ENCODE measurements at regions not wholly inside any gene's neighbourhood (a gene's known extent, or its start where the extent isn't known, plus 50 kb on each side); places are given as distances from the start of the nearest gene placed in this dataset.

GRCh38 chr14:84877061-84877460, 652.9 kb upstream of the FLRT2 start:
- no peaks in the 10 kb centered on the region for H3K36me3 ChIP-seq (ENCODE audit: control insufficient read depth in 5 of 5, insufficient read depth in 5 of 5, low read length in 5 of 5)
- no peaks in the 10 kb centered on the region for H3K4me1 ChIP-seq (ENCODE audit: control insufficient read depth in 5 of 5, insufficient read depth in 5 of 5, low read length in 5 of 5)
- no peak overlapping the region for H3K9ac ChIP-seq (ENCODE audit: low read length in 5 of 5)
- H3K9me3 ChIP-seq (ENCODE audit: control insufficient read depth in 5 of 5, low read length in 5 of 5) = no peaks in the 10 kb centered on the region
- H3K27ac ChIP-seq (ENCODE audit: low read depth, low read length) = no peak overlapping the region
- H3K4me3 ChIP-seq (ENCODE audit: low read depth in 1 of 5, low read length in 5 of 5) = no peak overlapping the region
- no peaks in the 10 kb centered on the region for H3K27me3 ChIP-seq (ENCODE audit: control insufficient read depth in 5 of 5, insufficient read depth in 4 of 5, low read length in 5 of 5)

- Histone ChIP-seq H3K4me3 (ENCODE audit: low read depth in 1 of 5, low read length in 5 of 5) (no peak overlapping the region), H3K9ac (ENCODE audit: low read length in 5 of 5) (no peak overlapping the region), H3K36me3 (ENCODE audit: control insufficient read depth in 5 of 5, insufficient read depth in 5 of 5, low read length in 5 of 5) (no peaks in the 10 kb centered on the region), H3K4me1 (ENCODE audit: control insufficient read depth in 5 of 5, insufficient read depth in 5 of 5, low read length in 5 of 5) (no peaks in the 10 kb centered on the region), H3K9me3 (ENCODE audit: control insufficient read depth in 5 of 5, low read length in 5 of 5) (peaks cover 0 to 15% (median 10%) of the 10 kb centered on the region in 5 donors), H3K27ac (ENCODE audit: low read depth, low read length) (no peak overlapping the region), H3K27me3 (ENCODE audit: control insufficient read depth in 5 of 5, insufficient read depth in 4 of 5, low read length in 5 of 5) (no peaks in the 10 kb centered on the region)
Measured at GRCh38 chr14:84882830-84883229, 647.1 kb upstream of the FLRT2 start.

- peaks cover 4 to 24% (median 22%) of the 10 kb centered on the region in 5 donors for H3K9me3 ChIP-seq (ENCODE audit: control insufficient read depth in 5 of 5, low read length in 5 of 5)
- no peak overlapping the region for H3K4me3 ChIP-seq (ENCODE audit: low read depth in 1 of 5, low read length in 5 of 5)
- no peaks in the 10 kb centered on the region for H3K36me3 ChIP-seq (ENCODE audit: control insufficient read depth in 5 of 5, insufficient read depth in 5 of 5, low read length in 5 of 5)
- no peaks in the 10 kb centered on the region for H3K4me1 ChIP-seq (ENCODE audit: control insufficient read depth in 5 of 5, insufficient read depth in 5 of 5, low read length in 5 of 5)
- H3K9ac ChIP-seq (ENCODE audit: low read length in 5 of 5) = no peak overlapping the region
- no peaks in the 10 kb centered on the region for H3K27me3 ChIP-seq (ENCODE audit: control insufficient read depth in 5 of 5, insufficient read depth in 4 of 5, low read length in 5 of 5)
- no peak overlapping the region for H3K27ac ChIP-seq (ENCODE audit: low read depth, low read length)
Measured at GRCh38 chr14:84885061-84885460, 644.9 kb upstream of the FLRT2 start.

GRCh38 chr14:84891404-84891803, 638.5 kb upstream of the FLRT2 start:
- Histone ChIP-seq H3K9ac (ENCODE audit: low read length in 5 of 5) (no peak overlapping the region), H3K4me3 (ENCODE audit: low read depth in 1 of 5, low read length in 5 of 5) (no peak overlapping the region)

GRCh38 chr14:84894254-84894653, 635.7 kb upstream of the FLRT2 start:
- no peak overlapping the region for H3K9ac ChIP-seq (ENCODE audit: low read length in 5 of 5)
- peaks cover 0 to 3% (median under 1%) of the 10 kb centered on the region in 5 donors for H3K9me3 ChIP-seq (ENCODE audit: control insufficient read depth in 5 of 5, low read length in 5 of 5)
- no peaks in the 10 kb centered on the region for H3K27me3 ChIP-seq (ENCODE audit: control insufficient read depth in 5 of 5, insufficient read depth in 4 of 5, low read length in 5 of 5)
- no peak overlapping the region for H3K4me3 ChIP-seq (ENCODE audit: low read depth in 1 of 5, low read length in 5 of 5)
- H3K36me3 ChIP-seq (ENCODE audit: control insufficient read depth in 5 of 5, insufficient read depth in 5 of 5, low read length in 5 of 5) = no peaks in the 10 kb centered on the region
- no peaks in the 10 kb centered on the region for H3K4me1 ChIP-seq (ENCODE audit: control insufficient read depth in 5 of 5, insufficient read depth in 5 of 5, low read length in 5 of 5)
- no peak overlapping the region for H3K27ac ChIP-seq (ENCODE audit: low read depth, low read length)

More at GRCh38 chr14:84891404-84891803, 638.5 kb upstream of the FLRT2 start:
- Histone ChIP-seq H3K4me1 (ENCODE audit: control insufficient read depth in 5 of 5, insufficient read depth in 5 of 5, low read length in 5 of 5) (no peaks in the 10 kb centered on the region), H3K27ac (ENCODE audit: low read depth, low read length) (no peak overlapping the region), H3K27me3 (ENCODE audit: control insufficient read depth in 5 of 5, insufficient read depth in 4 of 5, low read length in 5 of 5) (no peaks in the 10 kb centered on the region), H3K36me3 (ENCODE audit: control insufficient read depth in 5 of 5, insufficient read depth in 5 of 5, low read length in 5 of 5) (no peaks in the 10 kb centered on the region), H3K9me3 (ENCODE audit: control insufficient read depth in 5 of 5, low read length in 5 of 5) (peaks cover 4 to 17% (median 13%) of the 10 kb centered on the region in 5 donors)

GRCh38 chr14:84922370-84922769, 607.6 kb upstream of the FLRT2 start:
- Histone ChIP-seq H3K27ac (ENCODE audit: low read depth, low read length) (no peak overlapping the region), H3K4me1 (ENCODE audit: control insufficient read depth in 5 of 5, insufficient read depth in 5 of 5, low read length in 5 of 5) (peaks cover 0 to 2% (median 0%) of the 10 kb centered on the region in 5 donors)

GRCh38 chr14:84926656-84927055, 603.3 kb upstream of the FLRT2 start:
- Histone ChIP-seq H3K4me1 (ENCODE audit: control insufficient read depth in 5 of 5, insufficient read depth in 5 of 5, low read length in 5 of 5) (peaks cover 0 to 6% (median 0%) of the 10 kb centered on the region in 5 donors), H3K4me3 (ENCODE audit: low read depth in 1 of 5, low read length in 5 of 5) (no peak overlapping the region), H3K27me3 (ENCODE audit: control insufficient read depth in 5 of 5, insufficient read depth in 4 of 5, low read length in 5 of 5) (no peaks in the 10 kb centered on the region), H3K9me3 (ENCODE audit: control insufficient read depth in 5 of 5, low read length in 5 of 5) (no peaks in the 10 kb centered on the region), H3K27ac (ENCODE audit: low read depth, low read length) (no peak overlapping the region), H3K36me3 (ENCODE audit: control insufficient read depth in 5 of 5, insufficient read depth in 5 of 5, low read length in 5 of 5) (no peaks in the 10 kb centered on the region), H3K9ac (ENCODE audit: low read length in 5 of 5) (no peak overlapping the region)

More at GRCh38 chr14:84922370-84922769, 607.6 kb upstream of the FLRT2 start:
- Histone ChIP-seq H3K9ac (ENCODE audit: low read length in 5 of 5) (no peak overlapping the region), H3K4me3 (ENCODE audit: low read depth in 1 of 5, low read length in 5 of 5) (no peak overlapping the region), H3K27me3 (ENCODE audit: control insufficient read depth in 5 of 5, insufficient read depth in 4 of 5, low read length in 5 of 5) (no peaks in the 10 kb centered on the region), H3K36me3 (ENCODE audit: control insufficient read depth in 5 of 5, insufficient read depth in 5 of 5, low read length in 5 of 5) (no peaks in the 10 kb centered on the region), H3K9me3 (ENCODE audit: control insufficient read depth in 5 of 5, low read length in 5 of 5) (no peaks in the 10 kb centered on the region)

- Histone ChIP-seq H3K36me3 (ENCODE audit: control insufficient read depth in 5 of 5, insufficient read depth in 5 of 5, low read length in 5 of 5) (no peaks in the 10 kb centered on the region), H3K27ac (ENCODE audit: low read depth, low read length) (no peak overlapping the region), H3K9ac (ENCODE audit: low read length in 5 of 5) (no peak overlapping the region), H3K4me1 (ENCODE audit: control insufficient read depth in 5 of 5, insufficient read depth in 5 of 5, low read length in 5 of 5) (peaks cover 0 to 6% (median 0%) of the 10 kb centered on the region in 5 donors), H3K27me3 (ENCODE audit: control insufficient read depth in 5 of 5, insufficient read depth in 4 of 5, low read length in 5 of 5) (no peaks in the 10 kb centered on the region), H3K4me3 (ENCODE audit: low read depth in 1 of 5, low read length in 5 of 5) (peak overlapping the region in 2 of 5 donors; percentile 4 to 25), H3K9me3 (ENCODE audit: control insufficient read depth in 5 of 5, low read length in 5 of 5) (no peaks in the 10 kb centered on the region)
Measured at GRCh38 chr14:84927096-84927827, 602.7 kb upstream of the FLRT2 start.

GRCh38 chr14:84929086-84929485, 600.9 kb upstream of the FLRT2 start:
- no peak overlapping the region for H3K9ac ChIP-seq (ENCODE audit: low read length in 5 of 5)
- peaks cover 0 to 6% (median 0%) of the 10 kb centered on the region in 5 donors for H3K4me1 ChIP-seq (ENCODE audit: control insufficient read depth in 5 of 5, insufficient read depth in 5 of 5, low read length in 5 of 5)
- no peak overlapping the region for H3K27ac ChIP-seq (ENCODE audit: low read depth, low read length)
- H3K27me3 ChIP-seq (ENCODE audit: control insufficient read depth in 5 of 5, insufficient read depth in 4 of 5, low read length in 5 of 5) = no peaks in the 10 kb centered on the region
- no peak overlapping the region for H3K4me3 ChIP-seq (ENCODE audit: low read depth in 1 of 5, low read length in 5 of 5)
- H3K9me3 ChIP-seq (ENCODE audit: control insufficient read depth in 5 of 5, low read length in 5 of 5) = no peaks in the 10 kb centered on the region
- H3K36me3 ChIP-seq (ENCODE audit: control insufficient read depth in 5 of 5, insufficient read depth in 5 of 5, low read length in 5 of 5) = no peaks in the 10 kb centered on the region

GRCh38 chr14:84929834-84930233, 600.1 kb upstream of the FLRT2 start:
- no peak overlapping the region for H3K27ac ChIP-seq (ENCODE audit: low read depth, low read length)
- H3K4me1 ChIP-seq (ENCODE audit: control insufficient read depth in 5 of 5, insufficient read depth in 5 of 5, low read length in 5 of 5) = peaks cover 0 to 6% (median 0%) of the 10 kb centered on the region in 5 donors
- H3K4me3 ChIP-seq (ENCODE audit: low read depth in 1 of 5, low read length in 5 of 5) = no peak overlapping the region
- no peaks in the 10 kb centered on the region for H3K27me3 ChIP-seq (ENCODE audit: control insufficient read depth in 5 of 5, insufficient read depth in 4 of 5, low read length in 5 of 5)
- no peaks in the 10 kb centered on the region for H3K36me3 ChIP-seq (ENCODE audit: control insufficient read depth in 5 of 5, insufficient read depth in 5 of 5, low read length in 5 of 5)
- H3K9me3 ChIP-seq (ENCODE audit: control insufficient read depth in 5 of 5, low read length in 5 of 5) = no peaks in the 10 kb centered on the region
- H3K9ac ChIP-seq (ENCODE audit: low read length in 5 of 5) = no peak overlapping the region
